Hepatocyte (in vitro differentiated cells): ENCODE measurements at regions not wholly inside any gene's neighbourhood (a gene's known extent, or its start where the extent isn't known, plus 50 kb on each side); places are given as distances from the start of the nearest gene placed in this dataset.
A peak's percentile ranks its signal among the peaks of the same experiment; 100 is the strongest.

Experiments
- DNase-seq: peaks from one replicate; pipeline ENCODE4 v3.0.0-alpha.2; 2016; ENCODE audit warnings: low spot score
- H2AFZ ChIP-seq: fragments of 200-600 bp; sonication (generic); 2 replicates; pipeline ENCODE4 v1.6.0; 2016; ENCODE audit warnings: antibody characterized with exemption, mild to moderate bottlenecking
- H3K27ac ChIP-seq: fragments of 200-600 bp; sonication (generic); 2 replicates; pipeline ENCODE4 v1.5.1; 2016; ENCODE audit warnings: mild to moderate bottlenecking
- H3K27me3 ChIP-seq: fragments of 200-600 bp; sonication (generic); 2 replicates; pipeline ENCODE4 v1.6.1; 2016
- H3K36me3 ChIP-seq: fragments of 200-600 bp; sonication (generic); replicated peaks from 2 replicates; pipeline ENCODE4 v1.5.1; 2016; ENCODE audit warnings: low read depth; ENCODE audit not compliant: insufficient read depth
- H3K4me1 ChIP-seq: fragments of 200-600 bp; sonication (generic); 2 replicates; pipeline ENCODE4 v1.5.1; 2016; ENCODE audit warnings: mild to moderate bottlenecking, moderate library complexity; ENCODE audit not compliant: insufficient read depth
- H3K4me2 ChIP-seq: fragments of 200-600 bp; sonication (generic); 2 replicates; pipeline ENCODE4 v1.6.0; 2016
- H3K4me3 ChIP-seq: fragments of 200-600 bp; sonication (generic); 2 replicates; pipeline ENCODE4 v1.5.1; 2016; ENCODE audit warnings: mild to moderate bottlenecking
- H3K79me2 ChIP-seq: fragments of 200-600 bp; sonication (generic); 2 replicates; pipeline ENCODE4 v1.6.0; 2017; ENCODE audit warnings: mild to moderate bottlenecking
- H3K9me2 ChIP-seq: fragments of 200-600 bp; sonication (generic); replicated peaks from 2 replicates; pipeline ENCODE4 v1.6.0; 2017; ENCODE audit warnings: mild to moderate bottlenecking; ENCODE audit not compliant: insufficient read depth
- H3K9me3 ChIP-seq: fragments of 200-600 bp; sonication (generic); 2 replicates; pipeline ENCODE4 v1.5.1; 2016; ENCODE audit warnings: low read depth, mild to moderate bottlenecking
- H4K20me1 ChIP-seq: fragments of 200-600 bp; sonication (generic); 2 replicates; pipeline ENCODE4 v1.6.0; 2016; ENCODE audit warnings: mild to moderate bottlenecking; ENCODE audit not compliant: insufficient read depth, poor library complexity, severe bottlenecking
- CTCF ChIP-seq: fragments of 200-600 bp; sonication (generic); IDR thresholded peaks from 2 replicates; pipeline ENCODE4 v1.5.1; 2016; ENCODE audit warnings: antibody characterized with exemption, mild to moderate bottlenecking; ENCODE audit not compliant: poor library complexity
- EZH2 ChIP-seq: fragments of 200-600 bp; sonication (generic); IDR thresholded peaks from 2 replicates; pipeline ENCODE4 v1.6.1; 2016; ENCODE audit warnings: antibody characterized with exemption, mild to moderate bottlenecking, borderline replicate concordance
- EZH2phosphoT487 ChIP-seq: fragments of 200-600 bp; sonication (generic); IDR thresholded peaks from one replicate; pipeline ENCODE4 v1.6.1; 2018; ENCODE audit warnings: antibody characterized with exemption, mild to moderate bottlenecking, low read depth, moderate library complexity; ENCODE audit not compliant: unreplicated experiment, severe bottlenecking
- WGBS: methylation state at CpG from one replicate; pipeline ENCODE4 v1.1.6; 2016; ENCODE audit warnings: low lambda C conversion rate; ENCODE audit errors: missing lambda C conversion rate; 5-methylcytosine and 5-hydroxymethylcytosine counted together

DNA sequence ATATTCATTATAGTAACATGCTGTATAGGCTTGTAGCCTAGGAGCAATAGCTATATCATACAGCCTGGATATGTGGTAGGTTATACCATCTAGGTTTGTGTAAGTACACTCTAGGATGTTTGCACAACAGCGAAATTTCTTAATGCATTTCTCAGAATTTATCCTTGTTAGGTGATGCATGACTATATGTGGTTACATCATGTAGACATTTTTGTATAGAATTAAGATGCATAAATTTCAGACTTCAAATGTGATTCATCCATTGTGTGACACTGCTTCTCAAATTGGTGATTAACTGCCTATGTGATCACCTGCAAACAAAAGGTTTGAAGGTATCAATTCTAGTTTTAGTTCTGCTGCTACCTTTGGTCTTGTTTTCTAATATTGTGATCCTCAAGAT lies 1787.0 kb upstream of the PIK3C3 start:
- H3K79me2 ChIP-seq = no peaks in the 10 kb centered on the region
- no peak for TF ChIP-seq EZH2
- TF ChIP-seq CTCF = no peak
- TF ChIP-seq EZH2phosphoT487 = no peak
- H3K9me3 ChIP-seq = no peaks in the 10 kb centered on the region
- H3K36me3 ChIP-seq = no peaks in the 10 kb centered on the region
- H3K9me2 ChIP-seq = no peaks in the 10 kb centered on the region
- H3K4me3 ChIP-seq = no peak overlapping the region
- H2AFZ ChIP-seq = no peak overlapping the region
- H3K27ac ChIP-seq = no peak overlapping the region
- H3K4me1 ChIP-seq = no peaks in the 10 kb centered on the region
- H3K27me3 ChIP-seq = no peaks in the 10 kb centered on the region
- no peak for DNase-seq
- H3K4me2 ChIP-seq = no peak overlapping the region
- no peaks in the 10 kb centered on the region for H4K20me1 ChIP-seq
- 84% methylated on average over 1 of the region's 1 CpG for WGBS

DNA sequence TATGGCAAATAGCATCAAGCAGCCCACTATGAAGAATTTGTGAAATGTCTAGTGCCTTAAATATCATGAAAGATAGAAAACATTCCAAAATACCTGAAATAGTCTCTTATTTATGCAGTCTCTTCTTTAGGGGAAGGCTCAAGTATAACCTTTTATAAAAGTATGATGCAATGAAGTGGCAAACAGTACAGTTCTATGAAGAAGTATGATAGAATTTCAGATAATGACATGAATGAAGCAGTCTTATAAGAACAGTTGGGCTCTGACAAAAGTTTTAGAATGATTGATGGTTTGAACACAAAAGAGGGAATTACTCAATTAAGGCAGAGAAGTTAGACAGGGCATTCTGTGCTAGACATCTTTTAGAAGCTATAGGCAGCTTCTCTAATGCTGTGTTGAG lies 1791.8 kb upstream of the PIK3C3 start:
- no peaks in the 10 kb centered on the region for H3K9me2 ChIP-seq
- H3K27me3 ChIP-seq = no peaks in the 10 kb centered on the region
- H3K4me1 ChIP-seq = no peaks in the 10 kb centered on the region
- H3K27ac ChIP-seq = no peak overlapping the region
- H3K36me3 ChIP-seq = no peaks in the 10 kb centered on the region
- no peaks in the 10 kb centered on the region for H3K9me3 ChIP-seq
- TF ChIP-seq EZH2 = no peak
- no peak for TF ChIP-seq CTCF
- TF ChIP-seq EZH2phosphoT487 = no peak
- no peak overlapping the region for H2AFZ ChIP-seq
- no peak overlapping the region for H3K4me2 ChIP-seq
- no peaks in the 10 kb centered on the region for H4K20me1 ChIP-seq
- H3K79me2 ChIP-seq = no peaks in the 10 kb centered on the region
- no peak for DNase-seq
- H3K4me3 ChIP-seq = no peak overlapping the region

DNA sequence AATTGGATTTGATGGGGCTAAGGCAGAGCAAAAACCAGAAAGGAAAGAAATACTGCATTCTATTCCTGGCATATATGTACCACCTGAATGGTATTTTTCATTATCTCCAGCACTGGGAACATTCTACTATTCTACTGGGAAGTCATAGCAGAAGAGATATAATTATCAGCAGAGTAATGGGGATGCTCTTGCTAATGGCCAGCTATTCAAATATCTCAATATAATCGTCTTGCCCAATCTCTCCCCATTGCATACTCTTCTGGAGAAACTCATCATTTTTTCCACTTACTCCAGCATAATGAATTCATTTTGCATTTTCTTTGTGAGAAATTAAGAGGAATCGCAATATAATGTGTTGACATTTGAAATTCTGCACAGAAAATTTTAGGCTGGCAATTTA lies 1794.7 kb upstream of the PIK3C3 start:
- Histone ChIP-seq H4K20me1 (no peaks in the 10 kb centered on the region), H3K27me3 (no peaks in the 10 kb centered on the region), H3K9me2 (no peaks in the 10 kb centered on the region), H3K4me2 (no peak overlapping the region), H3K4me3 (no peak overlapping the region), H3K27ac (no peak overlapping the region), H3K9me3 (no peaks in the 10 kb centered on the region), H3K36me3 (no peaks in the 10 kb centered on the region), H3K79me2 (no peaks in the 10 kb centered on the region), H3K4me1 (no peaks in the 10 kb centered on the region), H2AFZ (no peak overlapping the region)
- WGBS = 87% methylated on average over 2 of the region's 2 CpGs
- TF ChIP-seq EZH2 (no peak), EZH2phosphoT487 (no peak)
- DNase-seq = no peak

DNA sequence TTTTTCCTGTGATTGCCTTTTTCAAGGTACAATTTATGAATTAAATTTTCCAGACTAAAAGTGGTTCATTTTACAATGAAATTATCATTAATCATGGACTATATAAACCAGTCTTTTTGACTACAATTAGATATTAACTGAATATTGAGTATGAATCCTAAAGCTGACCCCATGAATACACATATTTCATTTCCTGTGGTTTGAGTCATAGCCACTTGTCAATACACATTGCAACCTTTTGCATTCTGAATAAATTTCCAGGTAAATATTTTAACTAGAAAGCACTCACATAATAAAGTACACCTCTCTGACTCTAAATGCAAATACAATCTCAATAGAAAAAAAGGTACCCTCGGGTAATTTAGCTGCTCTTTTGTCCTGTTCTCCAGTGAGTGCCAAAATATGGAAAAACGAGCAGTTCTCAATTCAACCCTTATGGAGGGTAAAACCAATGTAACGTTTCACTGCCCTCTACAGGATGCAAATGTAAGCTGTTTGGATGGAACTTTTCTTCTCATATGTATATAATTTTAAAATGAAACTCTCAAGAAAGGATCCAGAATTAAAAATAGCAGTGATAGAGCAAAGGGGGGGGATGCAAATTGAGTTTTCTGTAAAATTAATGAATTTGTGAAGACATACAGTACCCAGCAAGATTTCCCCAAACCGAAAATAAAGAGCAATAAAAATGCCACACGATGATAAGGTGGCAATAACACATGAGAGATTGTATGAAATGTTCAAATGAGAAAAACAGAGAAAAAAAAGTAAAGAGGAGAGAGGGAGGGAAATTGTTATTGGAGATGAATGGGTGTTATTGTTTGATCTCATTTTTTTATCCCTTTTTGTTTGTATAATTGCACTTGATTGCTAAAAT lies 1795.7 kb upstream of the PIK3C3 start:
- Histone ChIP-seq H3K9me3 (no peaks in the 10 kb centered on the region), H3K4me1 (no peaks in the 10 kb centered on the region), H4K20me1 (no peaks in the 10 kb centered on the region), H2AFZ (no peak overlapping the region), H3K4me3 (no peak overlapping the region), H3K79me2 (no peaks in the 10 kb centered on the region), H3K36me3 (no peaks in the 10 kb centered on the region), H3K4me2 (peak overlapping the region; percentile 43), H3K27ac (no peak overlapping the region), H3K27me3 (no peaks in the 10 kb centered on the region), H3K9me2 (no peaks in the 10 kb centered on the region)
- peak; percentile 44 for DNase-seq
- no peak for TF ChIP-seq EZH2
- TF ChIP-seq CTCF = peak; percentile 84
- no peak for TF ChIP-seq EZH2phosphoT487
- 20% methylated on average over 5 of the region's 5 CpGs for WGBS
